Right lobe of liver (tissue), 6 donors: ENCODE measurements at regions not wholly inside any gene's neighbourhood (a gene's known extent, or its start where the extent isn't known, plus 50 kb on each side); places are given as distances from the start of the nearest gene placed in this dataset.

Experiments
- ATAC-seq, 4 donors: fragments of 200-7000 bp; cut with Tn5 transposase; one replicate each; pipeline ENCODE4 v1.9.1; 2020; ENCODE audit warnings: mild to moderate bottlenecking in 4 of 4, moderate library complexity in 4 of 4
- DNase-seq, 3 donors: peaks; one replicate each; pipeline ENCODE4 v3.0.0-alpha.2; 2020
- H3K27ac ChIP-seq, 3 donors: fragments of 200-600 bp; one replicate each; pipeline ENCODE4 v1.8.0; 2022
- H3K27me3 ChIP-seq, 2 donors: fragments of 200-600 bp; one replicate each; pipeline ENCODE4 v1.8.0; 2022
- H3K36me3 ChIP-seq, 4 donors: fragments of 200-600 bp; sonication (generic) in 1 of 4; one replicate each; pipeline versions ENCODE4 v1.5.1 to v1.8.0; 2017 to 2022; ENCODE audit warnings: control low read depth in 1 of 4
- H3K4me1 ChIP-seq, 4 donors: fragments of 200-600 bp; sonication (generic) in 1 of 4; one replicate each; pipeline versions ENCODE4 v1.5.1 to v1.8.0; 2017 to 2022; ENCODE audit warnings: control low read depth in 1 of 4
- H3K4me3 ChIP-seq, 3 donors: fragments of 200-600 bp; one replicate each; pipeline ENCODE4 v1.8.0; 2022
- H3K9me3 ChIP-seq, 4 donors: fragments of 200-600 bp; sonication (generic) in 1 of 4; one replicate each; pipeline versions ENCODE4 v1.5.1 to v1.8.0; 2017 to 2022; ENCODE audit warnings: control low read depth in 1 of 4
- POLR2A ChIP-seq: fragments of 450-650 bp; IDR thresholded peaks from one replicate; pipeline ENCODE4 v1.6.1; 2017; ENCODE audit warnings: antibody characterized with exemption, mild to moderate bottlenecking
- WGBS: methylation state at CpG from one replicate; pipeline ENCODE4 v1.1.6; 2018; ENCODE audit warnings: low coverage, low lambda C conversion rate; ENCODE audit not compliant: insufficient coverage; ENCODE audit errors: missing lambda C conversion rate; 5-methylcytosine and 5-hydroxymethylcytosine counted together
- intact Hi-C, 2 donors: fragments of 100-400 bp; cut with DNase I; formaldehyde crosslinking; loops; one replicate each; pipeline versions ENCODE4 v1.11.2 to v1.14.1; 2022
- TF ChIP-seq, protein P1 (sequence below), 4 donors: fragments of 200-600 bp in 3 of 4; fragments of 450-650 bp in 1 of 4; IDR thresholded peaks; one replicate each; pipeline versions ENCODE4 v1.5.1 to v1.8.0; 2016 to 2022; ENCODE audit warnings: antibody characterized with exemption in 4 of 4, mild to moderate bottlenecking in 2 of 4
- donor health status: DM: no; HTN: yes; CAD: no.
- donor health status: DM: no; HTN: no; CAD: no.
- donor health status: DM: no; HTN: no; CAD: no.
- donor health status: DM: no; HTN: yes; CAD: no.
- donor health status: DM: no; HTN: yes; CAD: no.

GRCh38 chr17:72357764-72358365, 237.0 kb downstream of the SOX9 start:
- Histone ChIP-seq H3K9me3 (no peaks in the 10 kb centered on the region), H3K27ac (no peak overlapping the region), H3K36me3 (no peaks in the 10 kb centered on the region), H3K4me3 (no peak overlapping the region), H3K27me3 (no peaks in the 10 kb centered on the region), H3K4me1 (no peaks in the 10 kb centered on the region)
- intact Hi-C loops: no loop called here
- DNase-seq: no peak
- TF ChIP-seq, protein P1, sequence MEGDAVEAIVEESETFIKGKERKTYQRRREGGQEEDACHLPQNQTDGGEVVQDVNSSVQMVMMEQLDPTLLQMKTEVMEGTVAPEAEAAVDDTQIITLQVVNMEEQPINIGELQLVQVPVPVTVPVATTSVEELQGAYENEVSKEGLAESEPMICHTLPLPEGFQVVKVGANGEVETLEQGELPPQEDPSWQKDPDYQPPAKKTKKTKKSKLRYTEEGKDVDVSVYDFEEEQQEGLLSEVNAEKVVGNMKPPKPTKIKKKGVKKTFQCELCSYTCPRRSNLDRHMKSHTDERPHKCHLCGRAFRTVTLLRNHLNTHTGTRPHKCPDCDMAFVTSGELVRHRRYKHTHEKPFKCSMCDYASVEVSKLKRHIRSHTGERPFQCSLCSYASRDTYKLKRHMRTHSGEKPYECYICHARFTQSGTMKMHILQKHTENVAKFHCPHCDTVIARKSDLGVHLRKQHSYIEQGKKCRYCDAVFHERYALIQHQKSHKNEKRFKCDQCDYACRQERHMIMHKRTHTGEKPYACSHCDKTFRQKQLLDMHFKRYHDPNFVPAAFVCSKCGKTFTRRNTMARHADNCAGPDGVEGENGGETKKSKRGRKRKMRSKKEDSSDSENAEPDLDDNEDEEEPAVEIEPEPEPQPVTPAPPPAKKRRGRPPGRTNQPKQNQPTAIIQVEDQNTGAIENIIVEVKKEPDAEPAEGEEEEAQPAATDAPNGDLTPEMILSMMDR (IDR thresholded peaks at IDR 0.05): no peak
- no peak for TF ChIP-seq POLR2A
- WGBS: 60% methylated on average over 3 of the region's 3 CpGs
- ATAC-seq: no peak

- no peaks in the 10 kb centered on the region for H3K36me3 ChIP-seq
- no peaks in the 10 kb centered on the region for H3K4me1 ChIP-seq
- H3K27me3 ChIP-seq: no peaks in the 10 kb centered on the region
- ATAC-seq (no peak), DNase-seq (no peak)
- no peak overlapping the region for H3K4me3 ChIP-seq
- no peak overlapping the region for H3K27ac ChIP-seq
- intact Hi-C loops: no loop called here
- no peak for TF ChIP-seq POLR2A
- TF ChIP-seq, protein P1 (IDR thresholded peaks at IDR 0.05): no peak
- no peaks in the 10 kb centered on the region for H3K9me3 ChIP-seq
These were observed 237.6 kb downstream of the SOX9 start for GRCh38 chr17:72358465-72358864.

DNA sequence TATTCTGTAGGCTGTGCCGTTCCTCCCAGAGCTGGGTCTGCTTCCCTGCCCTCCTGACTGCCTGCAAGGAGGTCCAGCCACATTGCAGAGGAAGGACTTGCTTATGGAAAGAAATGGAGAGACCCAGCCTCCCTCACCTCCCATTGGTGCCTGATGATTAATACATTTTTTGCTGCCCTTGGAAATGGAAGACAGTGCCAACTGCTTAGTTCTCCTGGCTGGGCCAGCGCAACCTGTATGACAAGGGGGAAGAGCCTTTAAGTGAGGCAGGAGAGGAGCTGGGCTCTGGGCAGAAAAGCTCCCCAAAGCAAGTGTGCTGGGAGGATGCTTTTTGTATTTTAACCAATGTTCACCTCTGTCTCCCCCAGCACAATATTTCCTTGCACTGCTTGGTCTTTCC, 238.5 kb downstream of the SOX9 start:
- TF ChIP-seq, protein P1 (IDR thresholded peaks at IDR 0.05): no peak
- TF ChIP-seq POLR2A: no peak
- Histone ChIP-seq H3K27me3 (no peaks in the 10 kb centered on the region), H3K36me3 (no peaks in the 10 kb centered on the region), H3K4me3 (no peak overlapping the region), H3K4me1 (no peaks in the 10 kb centered on the region), H3K27ac (no peak overlapping the region), H3K9me3 (no peaks in the 10 kb centered on the region)
- intact Hi-C loops: no loop called here
- no CpG with 5 or more reads among the region's 2 CpGs for WGBS
- ATAC-seq (no peak), DNase-seq (no peak)

DNA sequence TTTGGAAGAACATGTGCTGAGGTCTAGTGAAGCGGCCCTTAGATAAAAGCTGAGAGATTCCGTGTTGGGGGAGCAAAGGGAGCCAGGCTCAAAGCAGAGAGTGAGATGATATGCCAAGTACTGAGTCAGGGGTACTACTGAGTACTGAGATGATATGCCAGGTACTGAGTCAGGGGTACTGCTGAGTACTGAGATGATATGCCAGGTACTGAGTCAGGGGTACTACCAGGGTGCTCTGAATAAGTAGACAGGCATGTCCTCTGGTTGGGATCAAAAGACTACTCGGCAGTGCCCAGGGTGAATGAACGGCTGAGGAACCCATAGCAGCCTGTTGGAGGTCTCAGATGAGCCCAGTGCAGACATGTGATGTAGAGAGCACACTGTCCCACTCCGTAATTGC, 239.0 kb downstream of the SOX9 start:
- TF ChIP-seq POLR2A: no peak
- TF ChIP-seq, protein P1 (IDR thresholded peaks at IDR 0.05): no peak
- no peak for DNase-seq
- no peak overlapping the region for H3K4me3 ChIP-seq

DNA sequence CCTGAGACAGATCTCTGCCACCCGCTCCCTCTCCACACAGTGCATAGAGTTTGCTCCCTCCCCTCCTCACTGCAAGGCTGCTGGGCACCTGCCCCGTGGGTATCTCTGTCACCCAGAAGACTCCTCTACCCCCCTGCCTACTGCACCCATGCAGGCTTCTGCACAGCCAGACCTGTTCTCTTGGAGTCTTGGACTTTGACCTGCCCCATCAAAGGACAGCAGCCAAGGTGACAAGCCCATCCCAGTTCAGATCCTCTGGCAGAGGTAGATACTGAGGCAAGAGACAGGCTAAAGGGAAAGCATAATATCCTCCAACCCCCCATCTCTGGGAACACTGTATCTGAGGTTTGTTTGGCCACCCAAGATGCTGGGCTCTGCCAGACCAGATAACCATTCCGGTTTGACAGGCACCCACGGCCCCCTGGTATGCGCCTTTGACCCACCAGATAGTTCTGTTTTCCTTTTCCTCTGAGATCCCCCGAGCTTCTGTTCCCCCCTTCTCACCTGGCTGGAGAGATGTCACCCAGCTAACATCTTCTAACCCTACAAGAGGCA, 239.6 kb downstream of the SOX9 start:
- Histone ChIP-seq H3K4me3 (no peak overlapping the region), H3K9me3 (no peaks in the 10 kb centered on the region), H3K27ac (no peak overlapping the region), H3K27me3 (no peaks in the 10 kb centered on the region), H3K36me3 (no peaks in the 10 kb centered on the region), H3K4me1 (no peaks in the 10 kb centered on the region)
- DNase-seq (no peak), ATAC-seq (no peak)
- 45% methylated on average over 6 of the region's 6 CpGs for WGBS
- TF ChIP-seq, protein P1 (IDR thresholded peaks at IDR 0.05): no peak
- no peak for TF ChIP-seq POLR2A
- intact Hi-C loops: no loop called here

More for the DNA sequence above, 239.0 kb downstream of the SOX9 start:
- Histone ChIP-seq H3K9me3 (no peaks in the 10 kb centered on the region), H3K27ac (no peak overlapping the region), H3K27me3 (no peaks in the 10 kb centered on the region), H3K36me3 (no peaks in the 10 kb centered on the region), H3K4me1 (no peaks in the 10 kb centered on the region)
- WGBS: 63% methylated on average over 3 of the region's 5 CpGs
- intact Hi-C loops: no loop called here
- ATAC-seq: no peak
